GM18520 (cell line): ENCODE measurements at regions not wholly inside any gene's neighbourhood (a gene's known extent, or its start where the extent isn't known, plus 50 kb on each side); places are given as distances from the start of the nearest gene placed in this dataset.
"Not testable (repeated sequence)": the region's sequence is repeated elsewhere in the genome, so short reads cannot be mapped to it uniquely, and the experiment has no call there.

Source experiments
- ATAC-seq: cut with Tn5 transposase; IDR thresholded peaks from one replicate; pipeline ENCODE4 v1.9.1; 2021; ENCODE audit not compliant: unreplicated experiment

DNA sequence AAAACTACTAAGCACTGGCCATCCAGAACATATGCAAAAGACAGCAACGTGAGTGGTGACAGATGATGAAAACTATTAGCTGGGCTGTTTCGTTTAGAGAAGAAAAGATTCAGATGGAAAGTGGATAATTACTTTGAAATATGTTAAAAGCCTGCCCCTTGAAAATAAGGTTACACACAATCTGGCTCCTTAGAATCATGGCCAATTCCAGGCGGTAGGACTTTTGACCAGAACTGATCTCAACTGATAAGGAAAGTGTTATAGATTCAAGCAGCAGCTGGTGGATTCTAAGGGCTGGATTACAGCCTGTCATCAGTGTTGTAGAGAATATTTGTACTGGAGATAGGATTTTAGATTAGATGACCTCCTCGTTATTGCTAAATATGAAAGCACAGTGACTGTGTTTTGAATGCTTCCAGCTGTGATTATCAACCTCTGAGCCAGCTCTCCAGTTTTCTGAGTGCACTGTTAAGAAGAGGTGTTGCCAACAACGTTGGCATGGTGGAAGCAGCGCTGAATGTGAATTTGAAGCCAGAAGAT lies 75.1 kb downstream of the KBTBD2 start:
- ATAC-seq: not testable (repeated sequence)

DNA sequence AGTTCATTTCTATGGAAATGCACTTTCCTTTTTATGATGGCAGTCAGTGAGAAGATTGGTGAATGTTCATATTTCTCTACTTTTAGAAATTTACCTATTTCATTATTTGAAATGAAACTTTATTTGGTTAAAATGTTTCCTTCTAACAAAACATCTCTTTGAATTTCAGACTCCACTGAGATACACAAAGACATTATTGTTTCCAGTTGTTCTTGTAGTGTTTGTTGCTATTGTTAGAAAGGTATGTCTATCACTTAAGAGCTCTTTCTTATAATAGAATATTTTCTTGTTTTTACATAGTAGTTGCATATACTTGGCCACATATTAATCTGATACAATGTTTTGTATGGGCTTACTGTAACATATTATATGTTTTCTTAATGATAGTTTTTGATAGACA lies 76.8 kb downstream of the KBTBD2 start:
- ATAC-seq: not testable (repeated sequence)

DNA sequence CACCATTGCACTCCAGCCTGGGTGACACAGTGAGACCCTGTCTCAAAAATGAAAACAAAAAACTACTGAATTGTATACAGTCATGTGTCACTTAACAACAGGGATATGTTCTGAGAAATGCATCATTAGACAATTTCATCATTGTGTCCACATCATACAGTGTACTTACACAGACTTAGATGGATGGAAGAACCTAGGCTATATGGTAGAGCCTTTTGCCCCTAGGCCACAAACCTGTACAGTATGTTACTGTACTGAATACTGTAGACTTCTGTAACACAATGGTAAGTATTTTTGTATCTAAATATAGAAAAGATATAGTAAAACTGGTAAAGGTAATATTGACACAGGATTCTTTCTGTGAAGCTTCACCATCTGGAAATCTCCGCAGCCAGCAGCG lies 81.7 kb downstream of the KBTBD2 start:
- ATAC-seq: no peak

DNA sequence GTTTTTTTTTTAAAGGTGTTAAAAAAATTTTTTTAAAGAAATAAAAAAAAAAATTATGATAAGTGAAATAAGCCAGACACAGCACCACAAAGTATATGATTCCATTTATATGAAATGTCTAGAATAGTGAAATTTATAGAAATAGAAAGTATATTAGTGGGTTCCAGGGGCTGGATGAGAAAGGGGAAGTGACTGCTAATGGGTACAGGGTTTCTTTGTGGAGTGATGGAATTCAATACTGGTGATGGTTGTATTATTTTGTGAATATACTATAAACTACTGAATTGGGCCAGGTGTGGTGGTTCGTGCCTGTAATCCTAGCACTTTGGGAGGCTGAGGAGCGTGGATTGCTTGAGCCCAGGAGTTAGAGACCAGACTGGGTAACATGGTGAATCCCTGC lies 82.2 kb downstream of the KBTBD2 start:
- no peak for ATAC-seq

DNA sequence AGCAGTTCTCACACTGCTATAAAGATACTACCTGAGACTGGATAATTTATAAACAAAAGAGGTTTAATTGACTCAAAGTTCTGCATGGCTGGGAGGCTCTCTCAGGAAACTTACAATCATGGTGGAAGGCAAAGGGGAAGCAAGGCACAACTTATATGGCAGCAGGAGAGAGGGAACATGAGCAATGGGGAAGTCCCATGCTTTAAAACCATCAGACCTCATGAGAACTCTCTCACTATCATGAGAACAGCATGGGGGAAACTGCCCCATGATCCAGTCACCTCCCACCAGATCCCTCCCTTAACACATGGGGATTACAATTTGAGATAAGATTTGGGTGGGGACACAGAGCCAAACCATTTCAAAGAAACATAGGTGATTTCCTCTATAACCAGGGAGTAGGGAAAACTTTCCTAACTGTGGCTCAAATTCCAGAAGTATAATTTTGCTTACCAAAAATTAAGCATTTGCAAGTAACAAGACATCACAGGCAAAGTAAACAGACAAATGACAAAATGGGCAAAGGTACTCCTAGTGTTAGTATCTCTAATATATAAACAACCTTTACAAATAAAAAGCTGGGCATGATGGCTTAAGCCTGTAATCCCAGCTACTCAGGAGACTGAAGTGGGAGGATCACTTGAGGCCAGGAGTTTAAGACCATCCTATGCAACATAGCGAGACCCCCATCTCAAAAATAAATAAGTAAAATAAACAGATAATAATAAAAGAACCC lies 88.0 kb downstream of the KBTBD2 start:
- no peak for ATAC-seq

DNA sequence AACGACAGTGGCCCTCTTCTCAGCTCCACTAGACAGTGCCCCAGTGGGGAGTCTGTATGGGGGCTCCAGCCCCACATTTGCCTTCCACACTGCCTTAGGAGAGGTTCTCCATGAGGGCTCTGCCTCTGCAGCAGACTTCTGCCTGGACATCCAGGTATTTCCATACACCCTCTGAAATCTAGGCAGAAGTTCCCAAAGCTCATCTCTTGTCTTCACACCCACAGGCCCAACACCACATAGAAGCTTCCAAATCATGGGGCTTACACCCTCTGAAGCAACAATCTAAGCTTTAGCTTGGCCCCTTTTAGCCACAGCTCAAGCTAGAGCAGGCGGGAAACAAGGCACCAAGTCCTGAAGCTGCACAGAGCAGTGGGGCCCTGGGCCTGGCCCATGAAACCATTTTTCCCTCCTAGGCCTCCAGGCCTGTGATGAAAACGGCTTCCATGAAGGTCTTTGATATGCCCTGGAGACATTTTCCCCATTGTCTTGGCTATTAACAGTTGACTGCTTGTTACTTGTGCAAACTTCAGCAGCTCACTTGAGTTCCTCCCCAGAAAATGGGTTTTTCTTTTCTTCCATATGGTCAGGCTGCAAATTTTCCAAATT lies 89.2 kb downstream of the KBTBD2 start:
- ATAC-seq: no peak

DNA sequence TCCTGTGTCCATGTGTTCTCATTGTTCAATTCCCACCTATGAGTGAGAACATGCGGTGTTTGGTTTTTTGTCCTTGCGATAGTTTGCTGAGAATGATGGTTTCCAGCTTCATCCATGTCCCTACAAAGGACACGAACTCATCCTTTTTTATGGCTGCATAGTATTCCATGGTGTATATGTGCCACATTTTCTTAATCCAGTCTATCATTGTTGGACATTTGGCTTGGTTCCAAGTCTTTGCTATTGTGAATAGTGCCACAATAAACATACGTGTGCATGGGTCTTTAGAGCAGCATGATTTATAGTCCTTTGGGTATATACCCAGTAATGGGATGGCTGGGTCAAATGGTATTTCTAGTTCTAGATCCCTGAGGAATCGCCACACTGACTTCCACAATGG lies 98.5 kb downstream of the KBTBD2 start:
- not testable (repeated sequence) for ATAC-seq

DNA sequence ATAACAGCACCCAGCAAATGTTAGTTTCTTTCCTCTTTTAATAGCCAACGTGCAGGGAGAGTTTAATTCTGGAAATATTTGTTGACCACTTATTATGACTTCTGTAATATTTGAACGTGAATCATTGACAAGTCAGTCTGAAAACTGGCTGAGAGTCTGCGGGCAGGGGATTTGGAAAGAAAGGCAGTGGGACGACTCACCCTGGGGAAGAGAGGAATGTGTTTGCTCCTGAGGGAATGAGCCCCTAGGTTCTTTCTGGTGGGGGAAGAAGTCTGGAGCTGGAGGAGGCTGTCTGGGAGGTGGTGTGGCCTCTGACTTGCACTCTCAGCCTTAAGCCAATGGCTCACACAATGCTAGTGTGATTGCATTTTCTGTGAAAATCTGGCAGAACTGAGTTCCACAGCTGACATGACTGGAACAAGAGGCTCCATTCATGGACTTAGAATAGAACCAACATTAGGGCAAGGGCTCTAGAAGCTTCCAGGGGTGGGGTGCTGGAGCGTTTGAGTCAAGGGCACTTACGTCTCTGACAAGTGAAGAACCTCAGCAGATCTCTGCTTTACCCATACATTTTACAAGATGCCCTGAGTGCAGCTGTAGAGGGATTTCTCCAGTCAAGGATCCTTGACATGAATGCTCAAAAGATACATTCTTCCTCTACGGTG lies 100.7 kb downstream of the KBTBD2 start:
- not testable (repeated sequence) for ATAC-seq

DNA sequence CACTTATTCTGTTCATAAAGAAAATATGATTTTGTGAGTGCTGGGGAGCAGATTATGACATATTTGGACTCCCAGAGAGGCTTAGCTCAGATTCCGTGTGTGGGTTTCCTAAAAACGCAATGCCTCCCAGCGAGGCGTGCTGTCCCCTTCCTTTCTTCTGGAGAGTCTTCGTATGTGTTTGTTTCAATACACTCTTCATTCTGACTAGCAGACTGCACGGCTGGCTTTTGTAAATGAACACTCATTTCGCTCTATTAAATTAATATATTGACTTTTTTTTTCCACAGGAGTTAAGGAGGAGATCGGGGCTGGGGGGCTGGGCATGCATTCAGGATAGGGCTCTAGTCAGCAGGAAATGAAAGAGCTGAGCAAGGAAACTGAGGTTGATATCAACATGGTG lies 102.3 kb downstream of the KBTBD2 start:
- ATAC-seq: not testable (repeated sequence)

DNA sequence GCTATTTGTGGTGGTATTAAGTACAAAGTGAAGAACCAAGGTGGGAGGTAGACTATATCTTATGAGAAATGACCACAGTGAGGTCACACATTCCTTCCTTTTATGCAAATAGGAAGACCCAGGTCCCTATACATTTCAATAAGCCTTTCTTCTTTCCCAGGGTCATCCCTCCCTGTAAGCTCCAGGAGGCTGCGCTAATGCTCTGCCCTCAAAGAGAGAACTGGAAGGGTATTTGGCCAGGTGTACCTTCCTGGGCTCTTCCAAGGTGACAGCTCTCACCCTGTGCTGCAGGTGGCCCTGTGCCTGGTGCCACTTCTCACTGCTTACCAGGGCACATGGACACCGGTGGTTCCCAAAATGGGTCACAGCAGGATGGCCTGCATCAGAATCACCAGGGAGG lies 103.4 kb downstream of the KBTBD2 start:
- not testable (repeated sequence) for ATAC-seq

DNA sequence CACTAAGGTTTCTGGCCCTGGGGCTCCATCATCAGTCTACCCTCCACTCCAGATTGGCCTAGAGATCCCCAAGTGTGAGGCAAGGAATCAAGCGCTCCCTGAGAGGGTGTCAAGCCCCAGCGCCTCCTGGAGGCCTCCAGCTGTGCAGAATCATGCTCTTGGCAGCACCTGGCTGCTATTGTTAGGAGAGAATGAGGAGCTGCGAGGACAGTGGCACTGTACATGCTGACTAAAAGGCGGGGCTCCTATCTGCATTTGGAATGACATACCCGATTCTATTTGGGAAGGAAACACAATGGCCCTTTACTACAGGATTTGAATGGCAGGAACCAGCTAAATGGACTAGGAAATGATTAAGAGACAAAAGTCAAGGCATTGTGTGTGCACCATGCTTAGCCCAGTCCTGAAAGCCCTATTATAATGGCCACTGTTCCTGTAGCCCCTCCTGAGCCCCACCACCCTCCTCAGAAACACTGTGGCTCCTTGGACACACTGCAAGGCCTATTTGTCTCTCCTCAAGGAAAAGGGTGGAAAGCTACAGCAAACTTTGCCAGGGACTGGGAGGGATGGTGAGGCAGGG lies 106.1 kb downstream of the KBTBD2 start:
- ATAC-seq: not testable (repeated sequence)

DNA sequence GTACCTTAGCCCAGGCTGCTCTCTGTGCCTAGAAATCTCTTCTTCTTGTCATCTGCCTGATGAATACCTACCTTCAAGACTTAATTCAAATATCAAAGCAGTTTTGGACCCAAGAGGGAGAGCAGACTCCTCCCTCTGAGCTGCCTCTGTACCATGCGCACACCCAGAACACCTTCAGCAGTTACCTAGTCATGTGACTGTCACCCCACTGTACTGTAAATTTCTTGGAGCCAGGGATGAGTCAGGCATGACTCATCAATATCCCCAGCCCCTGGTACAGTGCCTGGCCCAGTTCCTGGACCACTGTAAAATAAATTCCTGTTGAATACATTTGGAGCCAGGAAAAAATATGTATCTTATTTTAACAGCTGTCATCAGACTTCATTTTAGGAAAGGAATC lies 111.7 kb downstream of the KBTBD2 start:
- ATAC-seq: not testable (repeated sequence)

DNA sequence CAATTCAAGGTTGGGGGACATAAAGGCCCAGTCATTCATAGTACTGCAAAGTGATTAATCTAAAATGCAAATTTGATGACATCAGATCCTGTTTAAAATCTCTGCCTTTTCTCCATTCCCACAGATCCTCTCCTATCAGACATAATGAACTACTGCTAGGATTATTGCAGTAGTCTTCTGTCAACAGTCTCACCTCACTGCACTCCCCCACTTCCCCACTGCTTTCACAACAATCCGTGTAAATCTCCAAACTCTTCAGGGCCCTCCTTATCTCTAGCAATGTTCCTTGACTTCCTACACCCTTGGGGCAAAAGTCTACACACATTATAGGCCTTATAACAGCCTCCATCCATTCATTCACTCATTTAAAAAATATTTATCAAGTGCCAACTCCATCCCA lies 112.4 kb downstream of the KBTBD2 start:
- no peak for ATAC-seq

DNA sequence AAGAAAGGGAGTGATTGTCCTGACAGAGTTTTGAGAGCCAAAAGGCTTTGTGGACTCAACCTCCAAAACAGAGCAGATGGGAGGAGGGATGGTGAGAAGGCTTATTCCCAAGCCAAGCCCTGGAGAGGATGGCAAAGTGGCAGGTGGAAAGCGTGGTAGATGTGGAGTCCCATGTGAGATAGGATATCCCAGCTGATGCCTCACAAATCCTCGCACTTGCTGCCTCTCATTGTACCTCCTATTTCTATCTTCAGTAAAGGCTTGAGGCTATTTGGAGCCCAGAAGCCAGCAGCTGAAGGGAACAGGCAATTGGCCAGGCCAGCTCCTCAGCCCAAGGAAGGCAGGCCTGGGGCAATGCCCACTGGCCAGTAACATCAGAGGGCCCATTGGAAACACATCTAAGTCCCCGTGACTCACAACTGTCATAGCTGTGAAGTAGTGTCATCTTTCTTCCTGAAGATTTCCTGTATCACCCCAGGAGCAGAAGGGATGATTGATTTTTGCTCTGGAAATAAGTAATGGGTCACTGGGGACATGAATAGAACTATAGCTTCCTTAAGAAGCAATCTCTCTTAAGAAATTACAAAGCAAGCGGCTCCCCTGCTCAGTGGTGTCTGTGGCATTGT lies 114.4 kb downstream of the KBTBD2 start:
- not testable (repeated sequence) for ATAC-seq

DNA sequence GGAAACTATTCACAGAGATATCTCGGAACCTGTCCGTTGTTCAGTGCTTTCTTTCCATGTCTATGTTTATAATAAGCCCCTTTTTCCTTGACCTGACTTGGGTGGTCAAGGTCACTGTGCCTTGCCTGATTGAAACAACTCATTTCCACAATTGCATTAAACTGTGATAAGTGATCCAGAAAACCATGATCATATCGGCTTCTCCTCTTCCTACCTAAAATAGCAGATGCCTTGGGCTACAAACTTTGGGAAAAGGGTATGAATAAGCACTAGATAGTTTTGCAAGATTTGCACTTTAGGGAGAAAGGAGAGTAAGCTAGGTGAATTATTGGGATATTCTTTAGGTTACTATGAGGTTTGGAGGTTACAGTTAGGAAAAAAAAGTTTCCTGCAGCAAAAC lies 115.2 kb downstream of the KBTBD2 start:
- ATAC-seq: not testable (repeated sequence)

DNA sequence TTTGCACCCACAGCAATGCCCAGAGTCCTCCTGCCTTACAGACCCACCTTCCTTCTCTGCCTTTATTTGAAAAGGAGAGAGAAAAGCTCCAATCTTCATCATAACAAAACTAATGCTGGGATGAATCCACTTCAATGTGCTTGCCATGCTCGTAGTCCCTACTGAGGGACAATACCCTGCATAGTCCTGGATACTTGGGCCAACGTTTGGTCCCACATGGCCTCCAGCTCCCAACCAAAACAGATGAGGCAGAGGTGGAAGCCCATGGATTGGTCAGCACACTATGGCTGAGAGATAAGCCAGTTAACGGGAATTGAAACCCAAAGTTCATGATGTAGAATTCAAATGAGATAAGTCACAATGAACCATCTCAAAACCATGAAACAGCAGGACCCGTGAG lies 115.8 kb downstream of the KBTBD2 start:
- not testable (repeated sequence) for ATAC-seq

DNA sequence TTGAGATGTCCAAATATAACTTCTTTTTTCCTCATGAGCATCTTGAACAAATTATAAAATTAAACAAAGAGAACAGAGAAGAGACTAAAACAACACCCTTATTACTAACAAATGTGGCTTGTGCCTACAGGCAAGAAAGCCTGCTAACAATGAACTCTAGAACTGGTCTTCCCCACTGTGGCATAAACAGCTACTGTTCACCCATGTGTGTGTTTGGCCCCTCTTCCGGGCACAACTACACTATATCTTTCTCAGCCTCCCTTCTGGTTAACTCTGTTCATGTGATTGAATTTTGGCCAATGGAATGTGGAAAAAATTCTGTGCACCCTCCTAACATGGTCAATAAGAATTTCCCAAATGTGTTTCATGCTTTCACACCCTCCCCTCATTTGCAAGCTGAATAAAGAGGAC lies 117.0 kb downstream of the KBTBD2 start:
- no peak for ATAC-seq

DNA sequence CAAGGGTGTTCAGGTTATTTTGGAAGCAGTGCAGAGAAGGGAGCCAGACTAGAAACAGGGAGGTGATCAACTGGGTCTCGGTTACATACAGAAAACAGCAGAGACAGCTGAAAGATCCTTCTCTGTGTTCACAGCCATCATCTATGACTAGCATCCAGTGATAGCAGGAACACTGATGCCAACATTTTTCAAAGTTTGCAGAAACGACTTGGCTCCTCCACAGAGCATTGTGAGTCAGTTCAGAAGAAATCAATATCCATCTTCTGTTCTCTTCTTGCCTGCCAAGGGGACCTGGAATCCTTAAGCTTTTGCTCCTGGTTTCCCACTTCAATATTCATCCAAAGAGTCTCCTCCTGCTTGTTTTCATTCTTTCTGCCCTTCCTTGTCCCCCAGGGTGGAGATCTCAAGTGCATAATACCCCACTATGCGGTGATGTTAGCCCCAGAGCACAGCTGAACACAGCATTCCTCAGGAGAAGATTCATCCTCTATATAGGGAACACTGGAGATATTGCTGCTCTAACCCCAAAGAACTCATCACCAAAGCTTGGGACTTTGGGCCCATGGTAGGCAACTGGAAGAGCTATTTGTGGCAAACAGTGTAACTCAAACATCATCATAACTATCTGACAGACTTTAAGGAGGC lies 122.6 kb downstream of the KBTBD2 start:
- ATAC-seq: not testable (repeated sequence)

DNA sequence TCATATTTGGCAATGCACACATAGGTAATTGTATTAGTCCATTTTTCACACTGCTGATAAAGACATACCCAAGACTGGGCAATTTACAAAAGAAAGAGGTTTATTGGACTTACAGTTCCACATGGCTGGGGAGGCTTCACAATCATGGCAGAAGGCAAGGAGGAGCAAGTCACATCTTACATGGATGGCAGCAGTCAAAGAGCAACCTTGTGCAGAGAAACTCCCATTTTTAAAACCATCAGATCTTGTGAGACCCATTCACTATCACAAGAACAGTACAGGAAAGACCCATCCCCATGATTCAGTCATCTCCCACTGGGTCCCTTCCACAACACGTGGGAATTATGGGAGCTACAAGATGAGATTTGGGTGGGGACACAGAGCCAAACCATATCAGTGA lies 123.2 kb downstream of the KBTBD2 start:
- ATAC-seq: not testable (repeated sequence)

DNA sequence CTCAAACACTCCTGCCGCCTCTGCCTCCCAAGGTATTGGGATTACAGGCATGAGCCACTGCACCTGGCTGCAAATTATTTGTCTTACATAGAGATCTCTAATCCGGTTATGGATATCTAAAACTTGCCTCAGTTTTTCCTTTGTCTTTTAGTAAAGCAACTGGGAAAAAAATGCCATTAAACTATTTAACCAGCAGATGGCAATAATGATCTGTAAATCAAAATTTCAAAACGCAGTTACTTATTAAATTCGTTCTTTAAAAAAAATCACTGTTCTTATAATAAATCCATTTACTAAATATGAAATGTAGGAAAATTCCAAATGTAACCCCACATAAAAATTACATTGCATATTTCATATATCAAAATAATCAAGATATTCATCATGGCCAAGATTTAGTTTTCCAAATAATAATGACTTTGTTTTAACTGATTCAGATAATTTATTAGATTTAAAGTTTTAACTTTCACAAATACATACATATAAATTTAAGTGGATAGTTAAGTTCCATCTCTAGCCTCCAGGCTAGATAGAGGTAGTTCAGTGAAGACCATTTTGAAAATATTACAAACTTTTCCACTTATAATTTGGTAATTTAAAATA lies 125.8 kb downstream of the KBTBD2 start:
- ATAC-seq: not testable (repeated sequence)
